Activated CD8-positive, alpha-beta T cell treated with anti-CD3 and anti-CD28 coated beads for 36 hours (primary cell): ENCODE measurements at regions not wholly inside any gene's neighbourhood (a gene's known extent, or its start where the extent isn't known, plus 50 kb on each side); places are given as distances from the start of the nearest gene placed in this dataset.

Experiments used
- ATAC-seq: fragments of 200-7000 bp; cut with Tn5 transposase; one replicate; pipeline ENCODE4 v1.10.0; 2021; ENCODE audit warnings: mild to moderate bottlenecking, moderate library complexity
- CTCF ChIA-PET: fragments of 350-600 bp; sonication (Branson Sonifier 250); formaldehyde crosslinking; loops from one replicate; lab custom pipeline; 2021; ENCODE audit warnings: antibody characterized with exemption; lab: Charles Lee
- POLR2A ChIA-PET: fragments of 350-600 bp; sonication (Branson Sonifier 250); formaldehyde crosslinking; loops from one replicate; lab custom pipeline; 2021; ENCODE audit warnings: antibody characterized with exemption; lab: Charles Lee
- DNase-seq: peaks from one replicate; pipeline ENCODE4 v3.0.0-alpha.2; 2020
- H3K27ac Mint-ChIP-seq: one replicate; pipeline ENCODE4 v1.8.0; 2021; ENCODE audit warnings: mild to moderate bottlenecking, mixed read lengths
- H3K27me3 Mint-ChIP-seq: one replicate; pipeline ENCODE4 v1.8.0; 2021; ENCODE audit warnings: mixed read lengths
- H3K36me3 Mint-ChIP-seq: one replicate; pipeline ENCODE4 v1.8.0; 2021; ENCODE audit warnings: low read depth, mixed read lengths
- H3K4me1 Mint-ChIP-seq: one replicate; pipeline ENCODE4 v1.8.0; 2021; ENCODE audit warnings: low read depth, mixed read lengths
- H3K4me3 Mint-ChIP-seq: one replicate; pipeline ENCODE4 v1.8.0; 2021; ENCODE audit warnings: mild to moderate bottlenecking, moderate library complexity, mixed read lengths
- H3K9me3 Mint-ChIP-seq: one replicate; pipeline ENCODE4 v1.8.0; 2021; ENCODE audit warnings: mixed read lengths
- intact Hi-C: fragments of 100-400 bp; cut with micrococcal nuclease; formaldehyde crosslinking; loops from one replicate; pipeline ENCODE4 v1.10.0; 2022
- TF ChIP-seq, protein P1 (sequence below): fragments of 200-600 bp; IDR thresholded peaks from one replicate; pipeline ENCODE4 v1.8.0; 2022; ENCODE audit warnings: antibody characterized with exemption, mild to moderate bottlenecking

DNA sequence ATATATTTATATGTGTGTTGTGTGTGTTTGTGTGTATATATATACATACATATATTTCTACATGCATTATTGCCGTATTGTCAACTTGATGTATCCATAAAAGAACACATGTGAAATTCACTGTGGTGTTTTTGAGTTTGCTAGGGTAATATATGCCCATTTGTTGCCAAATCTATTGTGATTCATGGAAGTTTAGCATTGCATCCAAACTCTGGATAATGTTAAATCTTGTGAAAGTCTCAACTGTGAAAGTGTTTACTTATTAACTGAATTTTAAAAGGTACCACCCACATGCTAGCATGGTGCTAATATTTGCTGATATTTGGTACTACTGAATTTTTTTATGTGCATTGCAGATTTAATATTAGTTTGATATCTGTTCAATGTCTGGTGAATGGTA is 96.6 kb upstream of the SLC8A1 start:
- Mint-ChIP-seq H3K36me3 (no peaks in the 10 kb centered on the region), H3K9me3 (no peaks in the 10 kb centered on the region), H3K4me3 (no peak overlapping the region), H3K27ac (no peak overlapping the region), H3K27me3 (peaks cover 1% of the 10 kb centered on the region), H3K4me1 (no peaks in the 10 kb centered on the region)
- CTCF ChIA-PET = no interaction called here
- TF ChIP-seq, protein P1, sequence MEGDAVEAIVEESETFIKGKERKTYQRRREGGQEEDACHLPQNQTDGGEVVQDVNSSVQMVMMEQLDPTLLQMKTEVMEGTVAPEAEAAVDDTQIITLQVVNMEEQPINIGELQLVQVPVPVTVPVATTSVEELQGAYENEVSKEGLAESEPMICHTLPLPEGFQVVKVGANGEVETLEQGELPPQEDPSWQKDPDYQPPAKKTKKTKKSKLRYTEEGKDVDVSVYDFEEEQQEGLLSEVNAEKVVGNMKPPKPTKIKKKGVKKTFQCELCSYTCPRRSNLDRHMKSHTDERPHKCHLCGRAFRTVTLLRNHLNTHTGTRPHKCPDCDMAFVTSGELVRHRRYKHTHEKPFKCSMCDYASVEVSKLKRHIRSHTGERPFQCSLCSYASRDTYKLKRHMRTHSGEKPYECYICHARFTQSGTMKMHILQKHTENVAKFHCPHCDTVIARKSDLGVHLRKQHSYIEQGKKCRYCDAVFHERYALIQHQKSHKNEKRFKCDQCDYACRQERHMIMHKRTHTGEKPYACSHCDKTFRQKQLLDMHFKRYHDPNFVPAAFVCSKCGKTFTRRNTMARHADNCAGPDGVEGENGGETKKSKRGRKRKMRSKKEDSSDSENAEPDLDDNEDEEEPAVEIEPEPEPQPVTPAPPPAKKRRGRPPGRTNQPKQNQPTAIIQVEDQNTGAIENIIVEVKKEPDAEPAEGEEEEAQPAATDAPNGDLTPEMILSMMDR = no peak
- no peak for DNase-seq
- POLR2A ChIA-PET = no interaction called here
- intact Hi-C loops = no loop called here
- ATAC-seq = no peak

DNA sequence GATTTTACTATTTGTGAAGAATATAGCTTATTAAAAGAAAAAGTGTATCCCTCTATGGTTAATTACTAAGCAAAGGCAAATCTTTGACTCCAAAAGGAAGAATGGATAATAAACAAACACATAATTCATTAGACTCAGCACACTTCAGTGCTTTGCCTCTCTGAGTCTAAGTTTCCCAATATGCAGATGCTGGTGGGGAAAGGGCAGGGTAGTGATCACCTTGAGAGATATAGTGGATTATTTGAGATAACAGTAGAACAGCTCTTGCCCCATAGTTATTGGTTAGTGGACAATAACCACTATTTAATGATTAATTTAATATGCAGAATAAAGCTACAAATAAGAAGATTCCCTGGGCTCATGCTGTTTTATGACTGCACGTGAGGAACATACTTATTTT is 98.2 kb upstream of the SLC8A1 start:
- ATAC-seq (no peak), DNase-seq (no peak)
- ChIA-PET CTCF (no interaction called here), POLR2A (no interaction called here)
- intact Hi-C loops = no loop called here
- Mint-ChIP-seq H3K27ac (no peak overlapping the region), H3K9me3 (no peaks in the 10 kb centered on the region), H3K4me1 (no peaks in the 10 kb centered on the region), H3K27me3 (peaks cover 1% of the 10 kb centered on the region), H3K36me3 (no peaks in the 10 kb centered on the region), H3K4me3 (no peak overlapping the region)
- TF ChIP-seq, protein P1 = no peak

DNA sequence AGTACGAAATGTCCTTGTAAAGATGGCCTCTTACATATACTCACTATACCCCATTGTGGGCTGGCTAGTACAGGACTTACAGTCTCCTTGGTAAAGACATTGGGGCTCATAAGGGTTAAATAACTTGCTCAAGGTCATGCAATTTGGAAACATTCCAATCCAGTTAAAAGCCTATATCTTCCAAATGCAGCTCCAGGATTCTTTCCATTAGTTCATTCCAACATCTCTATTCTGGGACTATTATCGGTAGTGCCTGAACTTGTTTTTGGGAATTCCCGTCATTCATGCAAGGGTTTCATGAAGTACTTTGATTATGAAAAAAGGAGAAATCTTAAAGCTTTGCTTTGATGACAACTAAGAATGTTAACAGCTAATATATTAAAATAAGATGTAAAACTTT is 99.2 kb upstream of the SLC8A1 start:
- H3K4me1 Mint-ChIP-seq = no peaks in the 10 kb centered on the region
- no peak overlapping the region for H3K4me3 Mint-ChIP-seq
- H3K27ac Mint-ChIP-seq = no peak overlapping the region
- TF ChIP-seq, protein P1 = no peak
- DNase-seq = no peak
- POLR2A ChIA-PET = no interaction called here
- no peak for ATAC-seq
- no peaks in the 10 kb centered on the region for H3K36me3 Mint-ChIP-seq
- CTCF ChIA-PET = no interaction called here
- intact Hi-C loops = no loop called here
- H3K27me3 Mint-ChIP-seq = peaks cover 1% of the 10 kb centered on the region
- no peaks in the 10 kb centered on the region for H3K9me3 Mint-ChIP-seq

DNA sequence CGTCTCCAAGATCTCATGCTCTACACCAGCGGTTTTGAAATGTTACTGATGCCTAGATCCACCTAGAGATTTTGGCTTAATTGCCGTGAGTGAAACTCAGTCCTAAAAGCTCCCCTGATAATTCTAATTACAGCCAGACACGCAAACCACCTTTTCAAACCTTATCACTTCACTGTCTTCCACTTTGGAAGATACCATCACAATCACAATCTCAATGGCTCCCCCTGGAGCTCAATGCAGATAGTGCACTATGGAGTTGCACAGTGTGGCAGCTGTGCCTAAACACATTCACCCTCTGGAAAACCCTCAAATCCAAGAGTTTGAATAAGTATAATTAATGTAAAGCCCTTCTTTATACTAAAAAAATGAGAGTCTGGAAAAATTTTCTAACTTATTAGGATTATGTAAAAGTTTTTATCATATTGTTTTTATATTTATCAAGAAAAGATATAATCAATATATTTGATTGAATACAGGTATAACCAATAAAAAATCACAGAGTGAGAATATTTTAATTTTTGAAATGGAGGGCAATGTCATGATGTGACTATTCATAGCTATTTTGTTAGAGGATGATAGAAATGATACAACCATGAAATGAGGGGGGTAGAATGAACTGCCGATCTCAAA is 102.9 kb upstream of the SLC8A1 start:
- Mint-ChIP-seq H3K27me3 (peaks cover 1% of the 10 kb centered on the region), H3K4me1 (no peaks in the 10 kb centered on the region), H3K9me3 (no peaks in the 10 kb centered on the region), H3K4me3 (no peak overlapping the region), H3K27ac (no peak overlapping the region), H3K36me3 (no peaks in the 10 kb centered on the region)
- ChIA-PET CTCF (interaction anchor here (0.8 to 4.0 kb wide), 15 partner anchors 10 to 641 kb away, joined by 3 to 22 read pairs (median 3); no protein-coding TSS in a partner anchor), POLR2A (no interaction called here)
- TF ChIP-seq, protein P1 = peak; percentile 80
- DNase-seq = peak; percentile 67
- ATAC-seq = peak; percentile 78
- intact Hi-C loops = loop anchor here (2.0 kb wide), 1 partner anchor 642 kb away; no protein-coding TSS in a partner anchor

DNA sequence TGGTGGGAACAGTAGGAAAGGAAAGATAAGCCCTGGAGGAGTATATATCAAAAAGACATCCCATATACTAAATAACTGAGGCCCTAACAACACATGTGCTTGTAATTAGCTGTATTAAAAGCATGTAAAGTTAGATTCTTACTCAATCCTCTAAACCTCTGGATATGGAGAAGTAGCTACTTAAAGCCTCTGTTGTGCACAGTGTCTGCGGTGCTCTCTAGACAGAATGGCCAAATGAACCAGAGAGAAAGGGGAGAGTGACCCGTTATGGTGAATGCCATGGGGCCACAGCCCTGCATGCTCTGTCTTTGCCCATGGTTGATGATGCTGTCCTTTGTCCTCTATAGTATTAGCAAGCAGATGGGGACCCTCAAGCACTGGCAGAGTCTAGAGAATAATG is 104.4 kb upstream of the SLC8A1 start:
- ChIA-PET POLR2A (no interaction called here), CTCF (interaction anchor here (4.0 kb wide), 1 partner anchor 642 kb away, joined by 22 read pairs; no protein-coding TSS in a partner anchor)
- ATAC-seq (no peak), DNase-seq (no peak)
- TF ChIP-seq, protein P1 = no peak
- intact Hi-C loops = no loop called here
- Mint-ChIP-seq H3K36me3 (no peaks in the 10 kb centered on the region), H3K27me3 (peaks cover 1% of the 10 kb centered on the region), H3K9me3 (no peaks in the 10 kb centered on the region), H3K27ac (no peak overlapping the region), H3K4me1 (no peaks in the 10 kb centered on the region), H3K4me3 (no peak overlapping the region)
